CD4-positive, alpha-beta T cell (primary cell): ENCODE measurements at regions not wholly inside any gene's neighbourhood (a gene's known extent, or its start where the extent isn't known, plus 50 kb on each side); places are given as distances from the start of the nearest gene placed in this dataset.

Experiments used
- ATAC-seq: fragments of 200-7000 bp; cut with Tn5 transposase; one replicate; pipeline ENCODE4 v1.10.0; 2022; ENCODE audit warnings: mild to moderate bottlenecking; ENCODE audit not compliant: poor library complexity
- CTCF ChIA-PET: fragments of 350-600 bp; sonication (Branson Sonifier 250); formaldehyde crosslinking; loops from one replicate; lab custom pipeline; 2021; ENCODE audit warnings: antibody characterized with exemption, inconsistent platforms; lab: Charles Lee
- POLR2A ChIA-PET: fragments of 350-600 bp; sonication (Branson Sonifier 250); formaldehyde crosslinking; loops from one replicate; lab custom pipeline; 2021; ENCODE audit warnings: antibody characterized with exemption, inconsistent platforms; lab: Charles Lee
- DNase-seq, 14 experiments: peaks; one replicate each; pipeline ENCODE4 v3.0.0-alpha.2; 2013 to 2020; ENCODE audit warnings: mixed read lengths in 2 of 14
- H3K27ac ChIP-seq, 2 donors: one replicate each; pipeline versions ENCODE4 v1.5.1 to v1.7.0; 2013; ENCODE audit warnings: low read length in 2 of 2, low read depth in 1 of 2, mild to moderate bottlenecking in 1 of 2
- H3K27me3 ChIP-seq, 2 experiments: 1 replicate in 1 of 2; 2 replicates in 1 of 2; pipeline versions ENCODE4 v1.6.1 to v1.7.0; 2013; ENCODE audit warnings: low read length in 2 of 2, control low read depth in 1 of 2, mild to moderate bottlenecking in 1 of 2, moderate library complexity in 1 of 2; ENCODE audit not compliant: insufficient read depth in 2 of 2, control insufficient read depth in 1 of 2
- H3K36me3 ChIP-seq: one replicate; pipeline ENCODE4 v1.6.1; 2013; ENCODE audit warnings: low read length, control low read depth; ENCODE audit not compliant: insufficient read depth
- H3K4me1 ChIP-seq: one replicate; pipeline ENCODE4 v1.6.1; 2013; ENCODE audit warnings: low read length, control low read depth; ENCODE audit not compliant: insufficient read depth
- H3K4me3 ChIP-seq: one replicate; pipeline ENCODE4 v1.5.1; 2013; ENCODE audit warnings: mild to moderate bottlenecking, low read length, moderate library complexity
- H3K9me3 ChIP-seq, 2 experiments: 1 replicate in 1 of 2; 2 replicates in 1 of 2; pipeline versions ENCODE4 v1.6.1 to v1.7.0; 2013; ENCODE audit warnings: low read length in 2 of 2, mild to moderate bottlenecking in 2 of 2, control low read depth in 1 of 2, moderate library complexity in 1 of 2; ENCODE audit not compliant: control insufficient read depth in 1 of 2, insufficient read depth in 1 of 2
- H3K27ac Mint-ChIP-seq: one replicate; pipeline ENCODE4 v1.8.0; 2020; ENCODE audit warnings: mixed read lengths
- H3K27me3 Mint-ChIP-seq: one replicate; pipeline ENCODE4 v1.8.0; 2021; ENCODE audit warnings: mixed read lengths
- H3K36me3 Mint-ChIP-seq: one replicate; pipeline ENCODE4 v1.8.0; 2021; ENCODE audit warnings: low read depth, mixed read lengths
- H3K4me1 Mint-ChIP-seq: one replicate; pipeline ENCODE4 v1.8.0; 2021; ENCODE audit warnings: low read depth, mixed read lengths
- H3K4me3 Mint-ChIP-seq: one replicate; pipeline ENCODE4 v1.8.0; 2020; ENCODE audit warnings: mild to moderate bottlenecking, mixed read lengths
- H3K9me3 Mint-ChIP-seq: one replicate; pipeline ENCODE4 v1.8.0; 2020; ENCODE audit warnings: mixed read lengths
- CTCF ChIP-seq: fragments of 200-600 bp; IDR thresholded peaks from one replicate; pipeline ENCODE4 v1.8.0; 2022; ENCODE audit warnings: antibody characterized with exemption, mild to moderate bottlenecking
- intact Hi-C, 2 experiments: fragments of 100-400 bp; cut with DNase I in 1 of 2; cut with micrococcal nuclease in 1 of 2; formaldehyde crosslinking; loops; one replicate each; pipeline versions ENCODE4 v1.15.1 to v1.9.0; 2023 to 2025; cut with DNase I, micrococcal nuclease

- ChIA-PET POLR2A (no interaction called here), CTCF (no interaction called here)
- DNase-seq (no peak), ATAC-seq (no peak)
- Histone ChIP-seq H3K4me3 (no peak overlapping the region), H3K27me3 (no peaks in the 10 kb centered on the region), H3K36me3 (no peaks in the 10 kb centered on the region), H3K4me1 (no peaks in the 10 kb centered on the region), H3K9me3 (no peaks in the 10 kb centered on the region), H3K27ac (no peak overlapping the region)
- H3K27ac Mint-ChIP-seq, result no peak overlapping the region
- no peaks in the 10 kb centered on the region for H3K27me3 Mint-ChIP-seq
- peaks cover 9% of the 10 kb centered on the region for H3K4me1 Mint-ChIP-seq
- H3K9me3 Mint-ChIP-seq, result no peaks in the 10 kb centered on the region
- TF ChIP-seq CTCF, result no peak
- H3K36me3 Mint-ChIP-seq, result no peaks in the 10 kb centered on the region
- H3K4me3 Mint-ChIP-seq, result no peak overlapping the region
- intact Hi-C loops, result no loop called here
Observed at GRCh38 chr2:12379143-12379542, 337.6 kb upstream of the TRIB2 start.

- Histone ChIP-seq H3K36me3 (no peaks in the 10 kb centered on the region), H3K4me1 (no peaks in the 10 kb centered on the region), H3K27me3 (no peaks in the 10 kb centered on the region), H3K27ac (no peak overlapping the region), H3K4me3 (no peak overlapping the region), H3K9me3 (no peaks in the 10 kb centered on the region)
- Mint-ChIP-seq H3K4me3 (no peak overlapping the region), H3K27ac (no peak overlapping the region), H3K9me3 (no peaks in the 10 kb centered on the region), H3K36me3 (no peaks in the 10 kb centered on the region), H3K27me3 (no peaks in the 10 kb centered on the region), H3K4me1 (no peaks in the 10 kb centered on the region)
- TF ChIP-seq CTCF, result no peak
- ChIA-PET POLR2A (no interaction called here), CTCF (no interaction called here)
- ATAC-seq (no peak), DNase-seq (no peak)
- intact Hi-C loops, result no loop called here
Observed at GRCh38 chr2:12381543-12382325, 335.0 kb upstream of the TRIB2 start.

GRCh38 chr2:12382366-12382765, 334.4 kb upstream of the TRIB2 start:
- POLR2A ChIA-PET, result no interaction called here

More at GRCh38 chr2:12382366-12382765, 334.4 kb upstream of the TRIB2 start:
- Histone ChIP-seq H3K9me3 (no peaks in the 10 kb centered on the region), H3K4me3 (no peak overlapping the region), H3K36me3 (no peaks in the 10 kb centered on the region), H3K27me3 (no peaks in the 10 kb centered on the region), H3K4me1 (no peaks in the 10 kb centered on the region), H3K27ac (no peak overlapping the region)
- Mint-ChIP-seq H3K4me1 (no peaks in the 10 kb centered on the region), H3K4me3 (no peak overlapping the region), H3K27me3 (no peaks in the 10 kb centered on the region), H3K36me3 (no peaks in the 10 kb centered on the region), H3K27ac (no peak overlapping the region), H3K9me3 (no peaks in the 10 kb centered on the region)
- no peak for TF ChIP-seq CTCF
- DNase-seq, result no peak
- CTCF ChIA-PET, result no interaction called here
- no peak for ATAC-seq
- intact Hi-C loops, result no loop called here
